GM12864 (cell line): ENCODE measurements at regions not wholly inside any gene's neighbourhood (a gene's known extent, or its start where the extent isn't known, plus 50 kb on each side); places are given as distances from the start of the nearest gene placed in this dataset.

Source experiments
- DNase-seq: peaks from one replicate; pipeline ENCODE4 v3.0.0-alpha.2; 2011; ENCODE audit warnings: low read depth
- H3K4me3 ChIP-seq: 2 replicates; pipeline ENCODE4 v1.5.1; 2011; ENCODE audit warnings: mild to moderate bottlenecking, low read depth, low read length, control low read depth
- CTCF ChIP-seq: IDR thresholded peaks from 2 replicates; pipeline ENCODE4 v1.5.1; 2011; ENCODE audit warnings: low read depth, mild to moderate bottlenecking, moderate library complexity, low read length, control low read depth, inconsistent platforms; ENCODE audit errors: missing control alignments

DNA sequence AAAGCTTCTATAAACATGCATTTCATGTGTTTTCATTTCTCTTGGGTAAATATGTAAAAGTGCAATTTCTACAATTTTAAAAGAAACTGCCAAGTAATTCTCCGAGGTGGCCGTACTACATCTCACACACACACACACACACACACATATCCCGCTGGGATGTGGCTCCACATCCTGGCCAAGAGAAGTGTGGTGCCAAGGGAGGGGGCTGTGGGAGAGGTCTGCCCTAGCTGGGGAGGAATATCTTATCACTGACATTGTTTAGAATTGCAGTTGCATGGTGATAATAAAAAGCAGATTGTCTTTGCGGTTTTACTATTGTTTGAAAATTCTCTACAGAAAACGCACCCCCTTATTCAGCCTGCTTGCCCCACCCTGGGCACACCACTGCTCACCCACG lies 558.4 kb downstream of the BNC2 start:
- no peak for TF ChIP-seq CTCF
- no peak for DNase-seq
- no peak overlapping the region for H3K4me3 ChIP-seq

GRCh38 chr9:16312962-16313546 lies 557.4 kb downstream of the BNC2 start:
- no peak for DNase-seq
- H3K4me3 ChIP-seq = no peak overlapping the region
- no peak for TF ChIP-seq CTCF

DNA sequence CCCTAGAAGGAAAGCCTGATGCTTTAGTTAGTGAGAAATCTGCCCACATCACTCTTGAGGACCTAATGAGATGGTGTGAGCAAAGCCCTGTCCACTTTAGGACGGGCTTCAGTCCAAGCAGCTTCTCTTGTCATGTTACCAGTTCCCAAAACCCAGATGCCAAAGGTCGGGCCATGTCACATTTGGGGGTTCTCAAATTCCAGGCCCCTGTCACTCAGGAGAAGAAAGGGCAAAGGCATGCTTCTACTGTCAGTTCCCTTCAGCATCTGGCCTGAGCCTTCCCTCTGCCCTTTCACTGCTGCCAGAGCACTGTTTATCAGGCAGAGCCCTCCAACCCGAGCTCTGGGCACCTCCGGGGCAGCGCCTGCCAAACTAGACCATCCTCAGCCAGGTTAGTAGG lies 556.0 kb downstream of the BNC2 start:
- no peak for DNase-seq
- H3K4me3 ChIP-seq = no peak overlapping the region
- TF ChIP-seq CTCF = no peak

- TF ChIP-seq CTCF = no peak
- DNase-seq = no peak
- H3K4me3 ChIP-seq = no peak overlapping the region
These were observed 554.8 kb downstream of the BNC2 start for GRCh38 chr9:16315720-16316119.

GRCh38 chr9:16316456-16316855 lies 554.0 kb downstream of the BNC2 start:
- no peak for DNase-seq
- no peak overlapping the region for H3K4me3 ChIP-seq
- no peak for TF ChIP-seq CTCF

DNA sequence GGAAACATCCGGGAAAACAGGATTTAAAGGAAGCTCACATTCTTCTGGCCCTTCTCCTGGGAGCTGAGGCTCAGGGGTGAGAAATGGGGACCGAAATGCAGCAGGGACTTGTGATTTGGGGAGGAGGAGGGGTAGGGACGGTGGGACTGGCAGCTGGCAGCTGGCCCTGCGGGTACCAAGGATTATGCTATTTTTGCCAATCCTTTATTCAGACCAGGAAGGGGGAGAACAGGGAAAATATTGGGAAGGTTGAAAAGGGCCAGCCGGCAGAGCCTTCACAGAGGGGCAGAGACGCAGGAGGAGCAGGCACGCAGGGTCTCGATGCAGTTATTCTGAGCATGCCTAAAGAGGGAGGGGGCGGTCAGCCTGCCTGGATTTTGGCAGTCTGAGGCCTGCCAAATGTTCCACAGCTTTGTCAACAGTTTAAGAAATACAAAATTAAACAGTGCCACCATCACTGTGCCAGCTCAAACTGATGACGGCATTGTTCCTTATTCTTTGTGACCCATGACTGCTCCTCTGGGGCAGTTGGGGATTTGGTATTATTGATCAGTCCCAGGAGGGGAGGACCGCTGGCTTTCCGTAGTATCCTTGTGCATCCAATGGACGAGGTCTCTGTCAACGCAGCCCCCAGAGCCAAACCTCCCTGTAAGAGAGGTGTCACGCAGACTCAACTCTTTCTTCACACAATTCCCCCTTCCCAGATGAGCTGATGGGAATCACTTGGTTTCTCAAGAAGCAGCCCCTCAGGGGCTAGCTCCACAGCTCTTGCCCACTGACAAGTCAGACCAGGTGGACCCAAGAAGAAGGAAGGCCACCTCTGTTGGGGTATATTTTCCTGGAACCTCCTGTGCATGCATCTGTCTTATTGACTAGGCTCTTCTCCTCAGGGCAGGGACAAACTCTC lies 553.3 kb downstream of the BNC2 start:
- DNase-seq = no peak
- H3K4me3 ChIP-seq = no peak overlapping the region
- no peak for TF ChIP-seq CTCF
